GM23248 (cell line): ENCODE measurements at regions not wholly inside any gene's neighbourhood (a gene's known extent, or its start where the extent isn't known, plus 50 kb on each side); places are given as distances from the start of the nearest gene placed in this dataset.

Source experiments
- DNase-seq: peaks from one replicate; pipeline ENCODE4 v3.0.0-alpha.2; 2015
- H2AFZ ChIP-seq: fragments of 200-600 bp; sonication (generic); 2 replicates; pipeline ENCODE4 v1.6.1; 2016; ENCODE audit warnings: antibody characterized with exemption
- H3F3A ChIP-seq: fragments of 200-600 bp; sonication (generic); 2 replicates; pipeline ENCODE4 v1.6.1; 2016; ENCODE audit warnings: mild to moderate bottlenecking, antibody characterized with exemption, mixed run types; ENCODE audit not compliant: insufficient read depth
- H3K27ac ChIP-seq: fragments of 200-600 bp; sonication (generic); 2 replicates; pipeline ENCODE4 v1.5.1; 2016; ENCODE audit warnings: mild to moderate bottlenecking
- H3K27me3 ChIP-seq: fragments of 200-600 bp; sonication (generic); replicated peaks from 2 replicates; pipeline ENCODE4 v1.6.1; 2016; ENCODE audit warnings: mild to moderate bottlenecking; ENCODE audit not compliant: insufficient read depth
- H3K36me3 ChIP-seq: fragments of 200-600 bp; sonication (generic); 2 replicates; pipeline ENCODE4 v1.6.1; 2016; ENCODE audit warnings: low read depth, mild to moderate bottlenecking
- H3K4me1 ChIP-seq: fragments of 200-600 bp; sonication (generic); 2 replicates; pipeline ENCODE4 v1.6.1; 2016; ENCODE audit warnings: mild to moderate bottlenecking; ENCODE audit not compliant: insufficient read depth
- H3K4me2 ChIP-seq: fragments of 200-600 bp; sonication (generic); one replicate; pipeline ENCODE4 v1.6.1; 2016; ENCODE audit warnings: mild to moderate bottlenecking; ENCODE audit not compliant: unreplicated experiment
- H3K4me3 ChIP-seq: fragments of 200-600 bp; sonication (generic); 2 replicates; pipeline ENCODE4 v1.5.1; 2016; ENCODE audit warnings: mild to moderate bottlenecking
- H3K79me2 ChIP-seq: fragments of 200-600 bp; sonication (generic); 2 replicates; pipeline ENCODE4 v1.6.1; 2016; ENCODE audit warnings: mild to moderate bottlenecking; ENCODE audit not compliant: insufficient read depth
- H3K9ac ChIP-seq: fragments of 200-600 bp; sonication (generic); 2 replicates; pipeline ENCODE4 v1.6.1; 2016; ENCODE audit warnings: mild to moderate bottlenecking
- H3K9me2 ChIP-seq: fragments of 200-600 bp; sonication (generic); 2 replicates; pipeline ENCODE4 v1.6.1; 2016; ENCODE audit warnings: mixed run types, mild to moderate bottlenecking, moderate library complexity; ENCODE audit not compliant: insufficient read depth
- H3K9me3 ChIP-seq: fragments of 200-600 bp; sonication (generic); one replicate; pipeline ENCODE4 v1.6.1; 2017; ENCODE audit warnings: low read depth
- H4K20me1 ChIP-seq: fragments of 200-600 bp; sonication (generic); 2 replicates; pipeline ENCODE4 v1.6.0; 2016; ENCODE audit not compliant: insufficient read depth
- EZH2 ChIP-seq: fragments of 200-600 bp; sonication (generic); IDR thresholded peaks from 2 replicates; pipeline ENCODE4 v1.6.1; 2018; ENCODE audit warnings: antibody characterized with exemption, mild to moderate bottlenecking; ENCODE audit not compliant: insufficient read depth, poor library complexity, severe bottlenecking
- EZH2phosphoT487 ChIP-seq: fragments of 200-600 bp; sonication (generic); IDR thresholded peaks from 2 replicates; pipeline ENCODE4 v1.6.1; 2018; ENCODE audit warnings: antibody characterized with exemption, moderate library complexity, mild to moderate bottlenecking, low read depth; ENCODE audit not compliant: insufficient read depth
- WGBS, 2 experiments: methylation state at CpG; one replicate each; pipeline ENCODE4 v1.1.6; 2015 to 2017; ENCODE audit warnings: low lambda C conversion rate in 2 of 2, low coverage in 1 of 2; ENCODE audit errors: missing lambda C conversion rate in 2 of 2; 5-methylcytosine and 5-hydroxymethylcytosine counted together
- in situ Hi-C: fragments of 300-500 bp; cut with MboI; formaldehyde crosslinking; loops from 2 replicates; pipeline ENCODE4 v1.15.0; 2020

DNA sequence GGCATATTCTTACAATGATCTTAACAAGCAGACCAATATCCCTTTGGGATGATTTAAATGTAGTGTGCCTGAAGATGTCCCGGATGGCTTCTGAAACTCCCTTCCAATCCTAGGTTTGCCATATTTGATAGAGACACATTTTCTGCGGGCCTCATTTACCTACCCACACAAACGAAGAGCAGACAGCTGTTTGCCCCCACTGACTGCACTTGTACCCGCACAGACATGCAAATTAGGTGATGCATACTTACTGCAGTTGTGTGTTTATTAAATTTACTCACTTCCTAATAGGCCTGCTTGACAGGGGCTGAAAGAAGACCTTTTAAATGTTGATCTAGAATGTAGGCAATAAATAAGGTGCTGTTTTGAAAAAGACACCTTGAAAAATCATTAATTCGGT lies 257.9 kb upstream of the RRP15 start:
- in situ Hi-C loops, result no loop called here

DNA sequence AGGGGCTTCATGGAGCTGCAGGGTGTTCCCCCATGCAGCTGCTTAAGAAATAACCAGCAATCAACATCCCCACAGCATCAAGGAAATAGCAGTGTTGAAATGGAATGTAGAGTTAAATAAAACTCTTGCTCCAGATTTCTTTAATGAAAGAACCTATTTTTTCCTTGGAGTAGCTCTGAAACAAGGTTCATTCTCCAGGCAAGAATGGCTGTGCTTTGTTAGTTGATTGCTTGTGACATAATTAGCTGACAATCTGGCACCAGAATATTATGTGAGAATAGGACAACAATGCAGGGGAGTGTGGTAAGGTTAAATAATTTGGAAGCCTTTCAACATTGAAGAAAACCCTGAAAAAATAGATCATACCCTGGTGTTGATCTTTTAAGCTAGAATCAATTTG lies 254.2 kb upstream of the RRP15 start:
- TF ChIP-seq EZH2 (no peak), EZH2phosphoT487 (no peak)
- H3K4me1 ChIP-seq, result no peaks in the 10 kb centered on the region
- H3K36me3 ChIP-seq, result no peaks in the 10 kb centered on the region
- H3K4me3 ChIP-seq, result no peak overlapping the region
- no peak overlapping the region for H3K27ac ChIP-seq
- no peaks in the 10 kb centered on the region for H3K79me2 ChIP-seq
- H3K27me3 ChIP-seq, result no peaks in the 10 kb centered on the region
- H4K20me1 ChIP-seq, result no peaks in the 10 kb centered on the region
- no peak overlapping the region for H3K4me2 ChIP-seq
- in situ Hi-C loops, result no loop called here
- H3K9me2 ChIP-seq, result no peaks in the 10 kb centered on the region
- no peaks in the 10 kb centered on the region for H3K9me3 ChIP-seq
- no peak for DNase-seq
- no peak overlapping the region for H2AFZ ChIP-seq
- H3F3A ChIP-seq, result no peaks in the 10 kb centered on the region
- no peak overlapping the region for H3K9ac ChIP-seq

More for the DNA sequence above, 257.9 kb upstream of the RRP15 start:
- H3K36me3 ChIP-seq, result no peaks in the 10 kb centered on the region
- H2AFZ ChIP-seq, result no peak overlapping the region
- WGBS, 2 experiments, result 26 to 29% methylated on average over 5 of the region's 5 CpGs
- H3K9me3 ChIP-seq, result no peaks in the 10 kb centered on the region
- TF ChIP-seq EZH2, result no peak
- no peak for TF ChIP-seq EZH2phosphoT487
- H3K27ac ChIP-seq, result no peak overlapping the region
- H3K4me3 ChIP-seq, result no peak overlapping the region
- no peaks in the 10 kb centered on the region for H3K27me3 ChIP-seq
- H3K9ac ChIP-seq, result no peak overlapping the region
- no peaks in the 10 kb centered on the region for H3K9me2 ChIP-seq
- H3K4me2 ChIP-seq, result no peak overlapping the region
- no peaks in the 10 kb centered on the region for H3K79me2 ChIP-seq
- no peaks in the 10 kb centered on the region for H3K4me1 ChIP-seq
- H4K20me1 ChIP-seq, result no peaks in the 10 kb centered on the region
- no peak for DNase-seq
- no peaks in the 10 kb centered on the region for H3F3A ChIP-seq

DNA sequence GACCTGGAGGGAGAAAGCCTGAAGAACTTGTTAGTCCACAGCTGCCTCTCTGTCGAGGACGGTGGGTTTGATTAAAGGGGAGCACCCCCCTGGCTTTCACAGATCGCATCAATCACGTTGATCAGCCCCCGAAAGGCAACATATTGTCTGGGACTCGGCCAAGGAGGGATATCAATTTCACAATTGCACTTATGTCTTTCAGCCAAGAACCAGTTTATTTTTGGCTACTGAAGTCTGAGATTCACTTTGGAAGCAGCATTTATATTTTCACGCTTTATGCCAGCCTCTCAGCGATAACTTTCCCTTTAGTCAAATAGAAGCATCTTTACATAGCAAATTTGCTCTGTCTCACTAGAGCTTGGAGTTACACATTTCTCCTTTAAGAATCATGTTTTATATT lies 253.2 kb upstream of the RRP15 start:
- no peaks in the 10 kb centered on the region for H4K20me1 ChIP-seq
- no peaks in the 10 kb centered on the region for H3K4me1 ChIP-seq
- TF ChIP-seq EZH2, result no peak
- no peak for TF ChIP-seq EZH2phosphoT487
- no peaks in the 10 kb centered on the region for H3K9me3 ChIP-seq
- H3K9me2 ChIP-seq, result no peaks in the 10 kb centered on the region
- no peak overlapping the region for H3K4me2 ChIP-seq
- WGBS, 2 experiments, result 11 to 14% methylated on average over 8 of the region's 8 CpGs
- H3K27me3 ChIP-seq, result no peaks in the 10 kb centered on the region
- no peaks in the 10 kb centered on the region for H3K79me2 ChIP-seq
- no peak overlapping the region for H2AFZ ChIP-seq
- H3K36me3 ChIP-seq, result no peaks in the 10 kb centered on the region
- no peak for DNase-seq
- no peak overlapping the region for H3K4me3 ChIP-seq
- in situ Hi-C loops, result no loop called here
- no peak overlapping the region for H3K9ac ChIP-seq
- no peak overlapping the region for H3K27ac ChIP-seq
- no peaks in the 10 kb centered on the region for H3F3A ChIP-seq

DNA sequence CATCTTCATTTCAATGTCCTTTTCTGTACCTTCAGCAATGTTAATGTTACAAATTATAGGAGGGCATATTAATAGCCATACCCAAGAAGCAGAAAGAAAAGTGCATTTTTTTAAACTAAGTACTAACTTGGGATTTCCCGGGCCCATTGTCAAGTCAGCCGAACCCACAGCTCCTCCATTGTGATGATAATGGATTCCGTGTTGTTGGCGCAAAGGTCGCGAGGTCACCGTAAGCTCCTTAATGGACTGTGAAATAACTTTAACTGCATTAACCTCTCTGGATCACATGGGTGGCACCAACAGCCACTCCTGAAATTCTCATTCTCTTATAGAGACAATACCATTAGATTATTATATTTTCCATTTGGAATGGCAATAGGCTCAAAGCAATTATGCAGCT lies 250.6 kb upstream of the RRP15 start:
- Histone ChIP-seq H3K36me3 (no peaks in the 10 kb centered on the region), H3K4me3 (no peak overlapping the region), H3K27ac (no peak overlapping the region), H3K4me1 (no peaks in the 10 kb centered on the region), H3K9ac (no peak overlapping the region), H3K27me3 (no peaks in the 10 kb centered on the region), H3K9me2 (no peaks in the 10 kb centered on the region), H3K79me2 (no peaks in the 10 kb centered on the region), H2AFZ (no peak overlapping the region), H4K20me1 (no peaks in the 10 kb centered on the region), H3K4me2 (no peak overlapping the region), H3K9me3 (no peaks in the 10 kb centered on the region), H3F3A (no peaks in the 10 kb centered on the region)
- no peak for DNase-seq
- TF ChIP-seq EZH2phosphoT487 (no peak), EZH2 (no peak)
- 53 to 56% methylated on average over 7 of the region's 7 CpGs for WGBS, 2 experiments
- in situ Hi-C loops, result no loop called here

DNA sequence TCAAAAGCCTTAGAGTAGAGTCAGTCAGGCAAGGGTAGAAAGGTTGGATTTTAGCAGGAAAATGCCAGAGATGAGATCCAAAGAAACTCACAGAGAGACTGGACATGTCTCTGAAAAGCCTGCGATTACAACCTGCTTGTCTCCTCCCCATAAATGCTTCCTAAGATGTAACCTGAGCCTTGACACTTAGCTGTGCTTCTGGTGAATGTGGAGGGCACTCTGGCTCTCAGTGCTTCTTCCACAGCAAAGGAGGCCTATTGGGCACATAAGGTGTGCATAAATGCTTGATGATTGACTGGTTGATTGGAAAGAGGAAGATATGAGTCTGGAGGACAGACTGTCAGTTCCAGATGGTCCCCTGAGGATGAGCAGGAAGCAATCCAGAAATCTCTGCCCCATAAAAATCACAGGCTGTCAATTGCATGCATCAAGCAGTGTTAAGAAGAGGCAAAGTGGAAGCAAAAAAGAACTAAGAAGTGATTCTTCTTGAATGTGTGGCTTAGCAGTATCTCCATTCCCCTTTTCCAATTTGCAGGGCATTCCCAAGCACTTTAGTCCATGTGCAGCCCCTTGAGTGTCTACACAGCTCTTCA lies 236.2 kb upstream of the RRP15 start:
- H3K4me1 ChIP-seq, result no peaks in the 10 kb centered on the region
- no peaks in the 10 kb centered on the region for H3K9me2 ChIP-seq
- H3K27ac ChIP-seq, result no peak overlapping the region
- no peak for TF ChIP-seq EZH2
- TF ChIP-seq EZH2phosphoT487, result no peak
- no peaks in the 10 kb centered on the region for H4K20me1 ChIP-seq
- no peaks in the 10 kb centered on the region for H3K9me3 ChIP-seq
- 5 to 9% methylated on average over 1 of the region's 1 CpG for WGBS, 2 experiments
- no peak overlapping the region for H3K9ac ChIP-seq
- no peak for DNase-seq
- H2AFZ ChIP-seq, result no peak overlapping the region
- no peak overlapping the region for H3K4me3 ChIP-seq
- H3K36me3 ChIP-seq, result no peaks in the 10 kb centered on the region
- no peak overlapping the region for H3K4me2 ChIP-seq
- in situ Hi-C loops, result no loop called here
- H3F3A ChIP-seq, result no peaks in the 10 kb centered on the region
- H3K27me3 ChIP-seq, result no peaks in the 10 kb centered on the region
- no peaks in the 10 kb centered on the region for H3K79me2 ChIP-seq
